Naive B cell (primary cell): ENCODE measurements at regions not wholly inside any gene's neighbourhood (a gene's known extent, or its start where the extent isn't known, plus 50 kb on each side); places are given as distances from the start of the nearest gene placed in this dataset.
A peak's percentile ranks its signal among the peaks of the same experiment; 100 is the strongest.

Source experiments
- ATAC-seq, 2 donors: fragments of 150-1000 bp; cut with Tn5 transposase; 2 replicates each; pipeline ENCODE4 v1.10.0; 2021; ENCODE audit warnings: low read depth in 2 of 2, mild to moderate bottlenecking in 2 of 2, moderate library complexity in 2 of 2
- DNase-seq: peaks from one replicate; pipeline ENCODE4 v3.0.0; 2022
- H3K27ac Mint-ChIP-seq, 6 donors: one replicate each; pipeline ENCODE4 v1.8.0; 2020 to 2022; ENCODE audit warnings: mild to moderate bottlenecking in 6 of 6, mixed read lengths in 6 of 6, moderate library complexity in 5 of 6, inconsistent platforms in 2 of 6
- H3K27me3 Mint-ChIP-seq, 3 donors: one replicate each; pipeline ENCODE4 v1.8.0; 2021 to 2022; ENCODE audit warnings: mixed read lengths in 3 of 3, mild to moderate bottlenecking in 1 of 3
- H3K36me3 Mint-ChIP-seq, 2 donors: one replicate each; pipeline ENCODE4 v1.8.0; 2020 to 2022; ENCODE audit warnings: mixed read lengths in 2 of 2, inconsistent platforms in 1 of 2, mild to moderate bottlenecking in 1 of 2
- H3K4me1 Mint-ChIP-seq, 3 donors: one replicate each; pipeline ENCODE4 v1.8.0; 2020 to 2022; ENCODE audit warnings: mixed read lengths in 3 of 3, inconsistent platforms in 1 of 3, mild to moderate bottlenecking in 1 of 3, moderate library complexity in 1 of 3
- H3K4me3 Mint-ChIP-seq, 8 donors: one replicate each; pipeline ENCODE4 v1.8.0; 2020 to 2022; ENCODE audit warnings: mild to moderate bottlenecking in 8 of 8, mixed read lengths in 8 of 8, moderate library complexity in 8 of 8, inconsistent platforms in 2 of 8
- H3K9me3 Mint-ChIP-seq, 7 donors: one replicate each; pipeline ENCODE4 v1.8.0; 2020 to 2022; ENCODE audit warnings: mixed read lengths in 7 of 7, mild to moderate bottlenecking in 5 of 7, inconsistent platforms in 2 of 7, moderate library complexity in 1 of 7

- peaks cover 0 to 13% (median 6%) of the 10 kb centered on the region in 7 donors for H3K9me3 Mint-ChIP-seq
- no peak for ATAC-seq
- H3K27me3 Mint-ChIP-seq = peaks cover 4 to 18% (median 17%) of the 10 kb centered on the region in 3 donors
- DNase-seq = no peak
- H3K4me3 Mint-ChIP-seq = peak overlapping the region in 1 of 8 donors; percentile 55
- H3K4me1 Mint-ChIP-seq = peaks cover 0 to 3% (median 0%) of the 10 kb centered on the region in 3 donors
- no peak overlapping the region for H3K27ac Mint-ChIP-seq
- no peaks in the 10 kb centered on the region for H3K36me3 Mint-ChIP-seq
These were observed 869.2 kb downstream of the TBC1D22A start for GRCh38 chr22:47631571-47632102.

- Mint-ChIP-seq H3K36me3 (no peaks in the 10 kb centered on the region), H3K27me3 (peaks cover 4 to 17% (median 11%) of the 10 kb centered on the region in 3 donors), H3K4me3 (no peak overlapping the region), H3K27ac (peak overlapping the region in 1 of 6 donors; percentile 18), H3K9me3 (peaks cover 0 to 8% (median 6%) of the 10 kb centered on the region in 7 donors), H3K4me1 (peaks cover 0 to 3% (median 0%) of the 10 kb centered on the region in 3 donors)
- no peak for DNase-seq
- ATAC-seq = no peak
These were observed 868.5 kb downstream of the TBC1D22A start for GRCh38 chr22:47630741-47631534.

DNA sequence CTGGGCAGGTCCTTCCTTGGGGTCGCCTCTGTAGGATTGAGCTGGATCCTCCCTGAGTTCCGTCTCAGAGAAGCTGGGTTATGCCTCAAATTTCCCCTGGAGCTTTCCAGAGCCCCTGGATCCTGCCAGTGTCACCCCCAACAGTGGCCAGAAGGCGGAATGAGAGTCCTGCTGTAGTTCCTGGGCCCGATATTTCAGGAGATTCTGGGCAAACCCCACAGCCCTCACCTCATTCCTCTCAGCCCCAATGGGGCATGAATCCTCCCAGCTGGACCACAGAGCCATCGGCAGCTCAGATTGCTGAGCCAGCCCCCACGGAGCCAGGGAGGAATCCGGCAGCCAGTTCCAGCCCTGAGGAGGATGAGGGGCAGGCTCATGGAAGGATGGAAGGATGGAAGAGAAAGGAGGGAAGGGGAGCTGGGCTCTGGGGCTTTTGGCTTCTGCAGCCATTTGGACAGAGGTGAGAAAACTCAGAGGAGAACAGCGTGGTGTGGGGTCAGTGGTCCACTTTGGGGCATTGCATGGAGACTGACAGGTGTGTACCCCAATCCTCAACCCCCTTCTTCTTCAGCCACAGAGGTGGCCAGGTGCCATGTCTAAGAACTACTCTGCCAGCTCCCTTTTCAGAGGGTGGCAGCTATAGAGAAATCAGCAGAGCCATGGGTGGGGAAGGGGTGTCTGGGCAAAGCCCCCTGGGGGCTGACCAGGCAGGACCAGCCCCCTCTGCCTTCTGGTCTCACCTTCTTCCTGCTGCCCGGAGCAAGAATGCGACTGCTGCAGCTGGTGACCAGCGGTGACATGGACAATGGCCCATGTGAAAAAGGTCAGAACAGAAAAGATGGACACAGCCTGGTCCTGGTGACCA is 867.6 kb downstream of the TBC1D22A start:
- no peak overlapping the region for H3K27ac Mint-ChIP-seq
- H3K9me3 Mint-ChIP-seq = peaks cover 0 to 8% (median 3%) of the 10 kb centered on the region in 7 donors
- ATAC-seq = no peak
- peaks cover 0 to 3% (median 0%) of the 10 kb centered on the region in 3 donors for H3K4me1 Mint-ChIP-seq
- H3K4me3 Mint-ChIP-seq = no peak overlapping the region
- DNase-seq = no peak
- H3K36me3 Mint-ChIP-seq = no peaks in the 10 kb centered on the region
- H3K27me3 Mint-ChIP-seq = peaks cover 2 to 17% (median 4%) of the 10 kb centered on the region in 3 donors

DNA sequence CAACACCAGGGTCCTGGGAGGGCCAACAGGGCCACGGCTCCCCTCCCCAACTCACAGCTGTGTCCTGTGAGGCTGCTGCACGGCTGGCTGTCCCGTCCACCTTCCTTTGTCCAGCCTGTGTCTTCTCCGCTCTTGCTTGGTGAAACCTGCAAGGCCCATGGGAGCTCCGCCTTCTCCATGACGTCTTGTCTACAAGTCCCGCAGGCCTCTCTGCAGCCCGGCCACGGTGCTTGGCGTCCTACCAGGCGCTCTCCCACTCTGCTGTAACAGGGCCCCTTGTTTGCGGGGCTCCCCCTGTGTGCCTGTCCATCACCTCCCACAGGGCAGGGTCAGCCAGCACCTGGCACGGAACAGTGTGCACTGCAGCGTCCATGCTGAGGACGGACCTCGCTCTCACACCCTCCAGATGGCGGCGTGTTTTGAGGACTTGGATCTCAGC is 866.8 kb downstream of the TBC1D22A start:
- H3K27ac Mint-ChIP-seq = no peak overlapping the region
- peaks cover 0 to 17% (median 4%) of the 10 kb centered on the region in 3 donors for H3K27me3 Mint-ChIP-seq
- H3K36me3 Mint-ChIP-seq = no peaks in the 10 kb centered on the region
- no peak for DNase-seq
- H3K4me3 Mint-ChIP-seq = no peak overlapping the region
- peaks cover 0 to 8% (median 2%) of the 10 kb centered on the region in 7 donors for H3K9me3 Mint-ChIP-seq
- H3K4me1 Mint-ChIP-seq = peaks cover 0 to 3% (median 0%) of the 10 kb centered on the region in 3 donors
- no peak for ATAC-seq

GRCh38 chr22:47628477-47629272 is 866.2 kb downstream of the TBC1D22A start:
- Mint-ChIP-seq H3K36me3 (no peaks in the 10 kb centered on the region), H3K4me1 (peaks cover 0 to 3% (median 0%) of the 10 kb centered on the region in 3 donors), H3K27ac (no peak overlapping the region), H3K4me3 (no peak overlapping the region), H3K9me3 (peaks cover 0 to 5% (median 0%) of the 10 kb centered on the region in 7 donors), H3K27me3 (peaks cover 0 to 17% (median 4%) of the 10 kb centered on the region in 3 donors)
- no peak for DNase-seq
- no peak for ATAC-seq

DNA sequence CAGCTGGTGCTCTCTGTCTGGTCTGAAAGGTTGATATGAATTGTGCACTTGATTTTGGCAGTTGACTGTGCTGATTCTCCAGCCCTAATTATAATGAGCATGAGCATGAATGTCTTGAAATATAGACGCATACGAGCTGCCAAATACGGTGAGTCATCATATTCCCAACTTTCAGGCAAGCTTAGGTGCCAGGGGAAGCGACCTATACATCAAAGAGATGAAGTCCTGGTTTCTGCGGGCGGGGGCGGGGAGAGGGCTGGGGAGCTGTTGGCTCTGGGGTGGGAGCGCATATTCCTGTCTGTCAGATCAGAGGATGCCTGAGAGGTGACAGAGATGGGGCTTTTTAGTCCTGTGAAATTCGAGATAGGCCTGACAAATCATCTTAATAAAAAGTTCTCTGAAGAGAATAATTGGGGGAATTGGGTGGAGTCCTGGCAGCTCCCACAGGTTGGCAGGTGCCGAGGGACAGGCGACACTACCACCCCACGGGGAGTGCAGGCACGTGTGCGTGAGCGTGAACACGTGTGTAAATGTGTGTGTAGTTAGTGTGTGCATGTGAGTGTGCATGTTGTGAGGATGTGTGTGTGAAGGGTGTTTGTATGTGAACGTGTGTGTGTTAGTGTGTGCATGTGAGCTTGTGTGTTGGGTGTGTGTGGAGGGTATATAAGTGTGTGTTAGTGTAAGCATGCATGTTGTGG is 865.3 kb downstream of the TBC1D22A start:
- Mint-ChIP-seq H3K27ac (no peak overlapping the region), H3K27me3 (peaks cover 0 to 12% (median 0%) of the 10 kb centered on the region in 3 donors), H3K36me3 (no peaks in the 10 kb centered on the region), H3K4me3 (no peak overlapping the region), H3K9me3 (no peaks in the 10 kb centered on the region), H3K4me1 (peaks cover 0 to 3% (median 0%) of the 10 kb centered on the region in 3 donors)
- no peak for DNase-seq
- no peak for ATAC-seq

- no peak for ATAC-seq
- H3K4me1 Mint-ChIP-seq = peaks cover 0 to 3% (median 0%) of the 10 kb centered on the region in 3 donors
- no peaks in the 10 kb centered on the region for H3K36me3 Mint-ChIP-seq
- H3K9me3 Mint-ChIP-seq = no peaks in the 10 kb centered on the region
- H3K27me3 Mint-ChIP-seq = peaks cover 0 to 12% (median 0%) of the 10 kb centered on the region in 3 donors
- H3K4me3 Mint-ChIP-seq = no peak overlapping the region
- DNase-seq = no peak
- H3K27ac Mint-ChIP-seq = no peak overlapping the region
These were observed 864.3 kb downstream of the TBC1D22A start for GRCh38 chr22:47626428-47627390.

GRCh38 chr22:47625531-47626427 is 863.3 kb downstream of the TBC1D22A start:
- Mint-ChIP-seq H3K9me3 (no peaks in the 10 kb centered on the region), H3K4me1 (peaks cover 0 to 3% (median 0%) of the 10 kb centered on the region in 3 donors), H3K27ac (no peak overlapping the region), H3K27me3 (peaks cover 0 to 13% (median 0%) of the 10 kb centered on the region in 3 donors), H3K36me3 (no peaks in the 10 kb centered on the region), H3K4me3 (no peak overlapping the region)
- DNase-seq = no peak
- ATAC-seq = no peak

DNA sequence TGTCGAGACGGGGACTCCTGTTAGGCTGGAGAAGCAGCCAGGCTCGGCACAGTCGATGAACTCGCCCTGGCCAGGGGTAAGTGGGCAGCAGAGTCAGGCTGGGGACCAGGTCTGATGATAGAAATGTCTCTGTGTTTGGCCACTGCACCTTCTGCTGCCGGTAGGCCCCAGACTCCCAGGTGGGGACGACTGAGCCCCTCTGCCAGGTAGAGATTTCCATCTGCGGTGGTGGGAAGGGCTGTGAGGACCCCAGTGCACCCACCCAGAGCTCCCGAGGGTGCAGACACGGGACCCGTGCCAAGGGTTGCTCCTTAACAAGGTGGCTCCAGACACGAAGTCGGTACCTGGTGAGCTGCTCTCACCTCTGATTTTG is 862.5 kb downstream of the TBC1D22A start:
- no peak overlapping the region for H3K4me3 Mint-ChIP-seq

GRCh38 chr22:47624252-47625012 is 862.0 kb downstream of the TBC1D22A start:
- no peaks in the 10 kb centered on the region for H3K9me3 Mint-ChIP-seq
- H3K4me1 Mint-ChIP-seq = peaks cover 0 to 3% (median 0%) of the 10 kb centered on the region in 3 donors
- no peak overlapping the region for H3K4me3 Mint-ChIP-seq
- H3K27ac Mint-ChIP-seq = no peak overlapping the region
- H3K36me3 Mint-ChIP-seq = no peaks in the 10 kb centered on the region
- H3K27me3 Mint-ChIP-seq = peaks cover 0 to 11% (median 0%) of the 10 kb centered on the region in 3 donors
- DNase-seq (no peak), ATAC-seq (no peak)

More for the DNA sequence above, 862.5 kb downstream of the TBC1D22A start:
- Mint-ChIP-seq H3K27me3 (peaks cover 0 to 11% (median 0%) of the 10 kb centered on the region in 3 donors), H3K36me3 (no peaks in the 10 kb centered on the region), H3K27ac (no peak overlapping the region), H3K9me3 (no peaks in the 10 kb centered on the region), H3K4me1 (peaks cover 0 to 3% (median 0%) of the 10 kb centered on the region in 3 donors)
- no peak for DNase-seq
- no peak for ATAC-seq
